ENCODE measurements at regions not wholly inside any gene's neighbourhood (a gene's known extent, or its start where the extent isn't known, plus 50 kb on each side); places are given as distances from the start of the nearest gene placed in this dataset.

GRCh38 chr12:127358888-127359287, 908.1 kb upstream of the TMEM132C start:
- no peak for DNase-seq

DNA sequence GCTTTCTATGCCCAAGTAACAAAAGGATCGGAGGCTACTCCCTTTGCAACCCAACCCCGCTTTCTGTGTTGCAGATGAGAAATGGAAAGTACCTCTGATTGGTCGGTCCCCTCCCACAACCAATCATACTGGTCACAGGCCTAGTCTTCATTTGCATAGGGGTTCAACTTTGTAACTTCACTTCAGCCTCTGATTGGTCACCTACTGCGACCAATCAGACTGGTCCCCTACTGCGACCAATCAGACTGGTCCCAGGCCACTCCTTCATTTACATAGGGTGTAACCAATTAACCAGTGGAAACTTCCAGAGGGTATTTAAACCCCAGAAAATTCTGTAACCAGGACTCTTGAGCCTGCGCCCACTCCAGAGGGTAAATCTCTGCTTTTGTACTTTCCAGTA, 906.4 kb upstream of the TMEM132C start:
- DNase-seq, result no peak

DNA sequence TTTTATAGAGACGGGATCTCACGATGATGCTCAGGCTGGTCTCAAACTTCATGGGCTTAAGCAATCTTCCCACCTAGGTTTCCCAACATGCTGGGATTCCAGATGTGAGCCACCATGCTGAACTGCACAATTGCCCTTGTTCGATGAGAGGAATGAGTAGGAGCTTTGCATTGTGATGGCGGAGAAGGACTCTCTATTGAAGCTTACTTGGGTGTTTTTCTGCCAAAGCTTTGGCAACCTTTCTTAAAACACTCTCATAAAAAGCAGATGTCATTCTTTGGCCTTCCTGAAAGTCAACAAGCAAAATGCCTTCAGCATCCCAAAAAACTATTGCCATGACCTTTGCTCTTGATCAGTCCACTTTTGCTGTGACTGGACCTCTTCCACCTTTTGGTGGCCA, 904.8 kb upstream of the TMEM132C start:
- DNase-seq, result no peak

- DNase-seq, result no peak
These were observed 903.6 kb upstream of the TMEM132C start for GRCh38 chr12:127363392-127363791.

- no peak for DNase-seq
These were observed 893.4 kb upstream of the TMEM132C start for GRCh38 chr12:127373559-127373958.

DNA sequence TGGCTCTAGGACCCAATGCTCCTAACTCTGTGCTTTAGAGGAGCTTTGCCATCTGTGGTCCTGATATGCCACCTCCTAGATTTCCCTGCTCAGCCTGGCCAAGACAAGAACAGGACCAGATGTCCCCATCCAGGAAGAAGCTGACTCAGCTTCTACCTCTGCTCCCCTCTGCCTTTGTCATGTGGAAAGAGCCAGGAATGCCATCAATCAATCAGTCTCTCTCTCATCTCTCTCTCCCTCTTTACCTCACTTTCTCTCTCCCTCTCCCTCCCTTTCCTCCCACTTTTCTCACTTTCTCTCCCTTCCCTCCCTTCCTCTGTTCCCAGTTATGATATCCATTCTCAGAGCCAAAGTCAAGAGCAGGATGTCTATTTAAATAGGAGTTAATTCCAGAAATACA, 892.5 kb upstream of the TMEM132C start:
- no peak for DNase-seq

DNA sequence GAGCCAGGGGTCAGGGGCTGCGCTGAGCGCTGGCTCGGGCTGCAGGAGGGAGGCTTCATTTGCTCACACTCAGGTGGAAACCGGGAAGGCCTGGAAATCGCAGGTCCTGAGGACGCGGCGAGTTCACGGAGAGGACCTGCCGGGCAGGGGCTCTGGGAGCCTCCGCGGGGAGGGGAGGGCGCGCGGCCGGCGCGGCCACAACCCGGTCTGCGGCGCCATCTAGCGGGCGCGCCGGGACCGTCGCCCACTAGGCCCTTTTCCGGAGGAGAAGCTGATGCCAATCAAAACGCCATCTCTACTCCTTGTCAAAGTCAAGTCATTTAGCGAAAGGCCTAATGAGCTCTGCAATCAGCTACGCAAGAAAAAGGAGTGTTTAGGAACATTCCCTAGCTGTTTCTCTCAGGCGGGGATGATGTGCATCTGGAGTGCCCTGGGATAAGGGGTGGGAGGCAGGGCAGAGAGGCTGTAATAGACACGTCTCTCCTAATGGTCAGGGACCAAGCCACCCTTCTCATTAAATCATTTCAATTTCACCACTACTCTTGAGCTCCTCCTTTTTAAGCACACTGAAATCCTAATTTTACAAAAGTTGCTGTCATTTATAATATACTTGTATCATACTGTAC, 885.8 kb upstream of the TMEM132C start:
- DNase-seq, result peak; percentile 35

DNA sequence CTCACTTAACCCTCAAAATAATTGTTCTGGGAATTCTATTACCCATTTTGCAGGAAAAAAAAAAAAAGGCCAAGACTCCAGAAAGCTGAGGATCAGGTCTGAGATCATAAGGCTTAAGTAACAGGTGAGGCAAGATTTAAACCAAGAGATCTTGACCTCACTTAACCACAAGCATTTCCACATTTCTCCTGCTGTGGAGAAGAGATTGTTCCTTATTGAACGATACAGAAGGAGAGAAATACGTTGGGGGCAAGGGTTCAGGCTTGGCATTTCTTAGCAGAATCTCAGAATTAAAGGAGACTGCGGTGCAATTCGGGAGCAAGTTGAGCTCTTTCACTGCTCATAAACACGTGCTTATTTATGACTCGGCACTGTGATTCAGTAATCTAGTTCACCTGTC, 885.3 kb upstream of the TMEM132C start:
- no peak for DNase-seq

DNA sequence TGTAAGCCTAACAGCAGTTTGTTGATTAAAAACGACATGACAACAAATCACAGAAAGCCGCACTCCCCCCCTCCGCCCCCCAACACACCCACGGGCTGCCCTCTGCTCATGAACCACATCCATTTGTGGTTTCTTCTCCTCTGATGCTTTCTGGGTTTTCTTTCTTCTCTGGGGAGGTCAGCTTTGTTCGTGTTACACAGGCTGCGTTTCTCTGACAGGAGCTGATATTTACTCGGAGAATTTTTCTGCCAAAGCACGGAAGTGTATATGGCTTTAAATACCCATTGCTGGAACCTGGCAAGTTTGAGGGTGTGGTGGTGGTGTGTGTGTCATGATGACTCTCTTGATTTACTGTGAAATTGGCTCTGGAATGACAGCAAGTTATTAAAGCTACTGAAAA, 883.7 kb upstream of the TMEM132C start:
- no peak for DNase-seq

- DNase-seq, result no peak
These were observed 880.2 kb upstream of the TMEM132C start for GRCh38 chr12:127386723-127387122.

DNA sequence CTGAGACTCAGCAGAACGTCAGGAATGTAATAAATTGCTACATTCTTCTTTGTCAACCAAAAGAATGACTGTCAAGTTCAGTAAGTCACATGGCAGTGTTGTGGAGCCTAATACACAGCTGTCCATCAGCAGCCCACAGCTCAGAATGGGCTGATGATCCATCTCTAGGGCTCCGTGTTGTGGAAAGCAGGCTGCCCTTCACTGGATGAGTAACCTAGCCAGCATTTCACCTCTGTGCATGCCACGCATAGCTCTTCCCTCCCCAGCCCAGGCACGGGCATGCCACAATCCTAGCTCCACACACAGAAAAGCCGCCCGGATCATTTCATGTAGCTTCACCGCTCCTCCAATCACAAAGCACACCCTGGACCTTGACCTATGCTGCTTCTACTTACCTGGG, 878.0 kb upstream of the TMEM132C start:
- DNase-seq, result no peak

DNA sequence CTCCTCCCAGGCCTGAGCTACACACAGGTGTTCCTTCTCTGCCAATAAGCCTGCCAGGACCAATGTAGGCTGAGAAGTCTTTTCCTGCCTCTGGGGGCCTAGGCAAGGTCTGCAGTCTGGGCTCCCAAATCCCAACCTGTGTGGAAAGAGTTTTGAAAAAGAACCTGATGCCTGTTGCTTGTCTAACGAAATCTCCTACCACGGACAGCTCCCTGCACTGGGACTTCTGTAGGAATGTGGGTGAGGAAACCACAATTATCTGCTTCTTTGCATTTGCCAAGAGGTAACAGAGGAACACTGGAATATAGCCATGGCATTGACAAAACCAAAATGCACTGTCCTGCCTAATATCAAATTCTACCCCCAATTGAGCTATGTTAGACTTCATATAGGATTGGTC, 877.0 kb upstream of the TMEM132C start:
- DNase-seq, result no peak

DNA sequence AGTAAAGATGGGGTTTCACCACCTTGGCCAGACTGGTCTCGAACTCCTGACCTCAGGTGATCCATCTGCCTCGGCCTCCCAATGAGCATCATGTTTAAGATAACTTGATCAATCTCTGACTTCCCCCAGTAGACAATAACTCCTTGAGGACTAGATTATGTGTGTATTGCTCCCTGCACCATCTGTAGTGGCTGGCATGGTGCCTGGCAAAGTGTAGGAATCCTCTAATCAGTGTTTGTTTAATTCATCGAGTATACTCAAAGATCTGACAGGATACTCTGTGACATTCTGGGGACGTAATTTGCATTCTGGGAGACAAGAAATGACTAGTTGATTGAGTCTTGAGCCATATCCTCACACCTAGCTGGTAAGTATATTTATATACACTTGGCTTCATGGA, 873.5 kb upstream of the TMEM132C start:
- DNase-seq, result no peak

- DNase-seq, result no peak
These were observed 873.1 kb upstream of the TMEM132C start for GRCh38 chr12:127393896-127394295.

DNA sequence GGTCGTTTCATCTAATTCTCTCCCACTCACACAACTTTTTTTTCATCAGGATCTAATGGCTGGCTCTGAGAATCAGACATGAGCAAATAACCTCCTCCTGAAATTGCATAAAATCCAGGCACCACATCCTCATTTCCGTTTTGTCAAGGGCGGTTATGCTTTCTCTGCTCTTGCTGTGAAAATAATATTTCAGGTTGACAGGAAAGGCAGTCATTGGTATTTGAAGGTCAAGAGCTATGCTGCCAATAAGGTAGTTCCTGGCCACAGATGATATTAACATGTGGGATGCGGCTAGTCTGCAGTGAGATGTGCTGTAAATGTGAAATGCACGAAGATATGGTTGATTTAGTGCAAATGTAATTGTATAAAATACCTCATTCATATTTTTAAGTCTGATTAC, 870.2 kb upstream of the TMEM132C start:
- DNase-seq, result no peak

DNA sequence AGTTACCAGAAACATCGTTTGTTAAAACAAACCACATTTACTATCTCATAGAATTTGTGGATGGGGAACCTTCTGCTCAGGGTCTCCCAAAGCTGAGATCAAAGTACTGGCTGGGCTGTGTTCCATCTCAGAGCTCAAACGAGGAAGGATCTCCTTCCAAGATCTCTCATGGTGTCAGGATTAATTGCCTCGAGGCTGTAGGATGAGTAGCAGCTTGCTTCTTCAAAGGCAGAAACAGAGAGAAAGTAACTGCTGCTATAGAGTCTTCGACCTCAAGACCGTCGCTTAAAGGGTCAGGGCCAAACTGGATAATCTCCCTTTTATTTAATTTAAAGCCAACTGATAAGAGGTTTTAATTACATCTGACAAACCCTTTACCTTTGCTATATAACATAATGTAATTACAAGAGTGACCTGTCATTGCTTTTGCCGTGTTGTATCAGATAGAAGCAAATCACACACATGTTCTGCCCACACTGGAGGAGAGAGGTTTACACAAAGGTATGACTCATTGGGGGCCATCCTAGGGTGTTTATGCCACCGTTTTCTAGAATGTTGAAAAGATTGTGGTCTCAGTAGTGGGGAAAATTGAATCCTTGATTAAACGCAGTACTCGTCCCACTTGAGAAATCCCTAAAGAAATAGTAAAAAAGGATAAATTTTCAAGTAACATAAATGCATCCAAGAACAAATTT, 868.8 kb upstream of the TMEM132C start:
- no peak for DNase-seq

GRCh38 chr12:127399451-127399850, 867.5 kb upstream of the TMEM132C start:
- DNase-seq, result no peak

DNA sequence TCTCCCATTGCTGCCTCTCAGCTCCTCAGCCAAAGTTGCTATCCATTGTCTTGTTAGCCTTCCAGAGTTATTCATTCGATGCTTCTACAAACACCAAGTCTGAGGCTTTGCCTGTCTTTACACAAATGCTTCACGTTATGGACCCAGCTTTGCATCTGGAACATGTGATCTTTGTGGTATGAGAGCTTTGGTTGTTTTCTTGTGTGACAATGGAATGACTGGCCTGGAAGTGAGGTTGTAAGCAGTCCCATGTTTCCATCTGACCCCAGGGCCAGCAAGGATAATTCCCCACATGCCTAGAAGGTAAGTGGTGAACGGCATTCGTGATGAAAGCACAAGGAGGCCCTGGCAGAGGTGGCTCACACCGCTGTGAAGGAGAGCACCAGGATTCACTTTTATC, 866.7 kb upstream of the TMEM132C start:
- no peak for DNase-seq

- no peak for DNase-seq
These were observed 866.0 kb upstream of the TMEM132C start for GRCh38 chr12:127401005-127401404.

GRCh38 chr12:127401536-127401935, 865.4 kb upstream of the TMEM132C start:
- DNase-seq, result no peak

DNA sequence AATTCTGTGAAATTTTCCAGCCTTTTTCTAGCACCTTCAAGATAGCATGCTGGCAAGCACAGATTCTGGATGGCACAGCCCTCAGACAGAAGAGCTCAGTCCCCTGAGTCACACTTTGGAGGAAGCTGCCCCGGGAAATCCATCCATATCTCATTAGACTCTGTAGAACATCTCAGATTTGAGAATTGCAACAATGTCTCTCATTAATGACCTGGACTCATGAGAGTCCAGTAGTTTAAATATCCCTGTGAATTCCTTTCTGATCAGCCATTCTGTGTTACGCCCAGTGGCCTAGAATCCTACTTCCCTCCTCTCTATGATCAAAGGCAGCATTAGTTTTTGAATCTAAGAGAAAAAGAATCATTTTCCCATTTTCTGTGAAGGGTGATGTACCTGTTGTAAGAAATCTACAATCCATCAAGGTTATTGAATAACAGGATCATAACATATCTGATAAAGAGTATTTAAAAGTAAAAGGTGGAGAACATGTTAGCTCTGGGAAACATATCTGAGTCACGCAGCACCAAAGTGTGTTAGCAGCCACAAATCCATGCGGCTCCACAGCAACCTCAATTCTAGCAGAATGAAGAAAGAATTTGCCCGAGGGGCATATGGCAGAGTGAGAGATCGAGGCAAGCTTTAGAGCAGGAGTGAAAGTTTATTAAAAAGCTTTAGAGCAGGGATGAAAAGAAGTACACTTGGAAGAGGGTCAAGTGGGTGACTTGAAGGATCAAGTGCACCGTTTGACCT, 855.6 kb upstream of the TMEM132C start:
- DNase-seq, result no peak

DNA sequence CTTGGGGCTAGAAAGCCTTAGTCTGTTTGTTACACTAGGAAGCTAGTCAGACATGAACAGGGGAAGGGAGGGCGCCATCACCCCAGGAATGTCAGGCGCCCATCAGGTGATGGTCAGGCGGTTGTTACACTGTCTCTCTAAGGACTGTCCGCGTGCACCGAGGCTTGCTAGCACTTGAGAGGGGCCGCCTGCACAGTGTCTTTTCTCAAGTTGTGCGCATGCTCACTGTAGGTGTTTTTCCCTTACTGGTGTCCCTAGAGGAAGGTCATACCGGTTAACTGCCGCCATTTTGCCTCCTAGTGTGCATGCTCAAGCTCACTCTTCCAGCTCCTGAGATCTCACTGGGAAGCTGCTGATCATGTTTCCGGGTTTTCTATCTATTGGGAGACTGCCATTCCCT, 855.0 kb upstream of the TMEM132C start:
- DNase-seq, result no peak

GRCh38 chr12:127412866-127413265, 854.1 kb upstream of the TMEM132C start:
- DNase-seq, result no peak

GRCh38 chr12:127414186-127414585, 852.8 kb upstream of the TMEM132C start:
- no peak for DNase-seq
